ENCODE measurements at regions not wholly inside any gene's neighbourhood (a gene's known extent, or its start where the extent isn't known, plus 50 kb on each side); places are given as distances from the start of the nearest gene placed in this dataset.

DNA sequence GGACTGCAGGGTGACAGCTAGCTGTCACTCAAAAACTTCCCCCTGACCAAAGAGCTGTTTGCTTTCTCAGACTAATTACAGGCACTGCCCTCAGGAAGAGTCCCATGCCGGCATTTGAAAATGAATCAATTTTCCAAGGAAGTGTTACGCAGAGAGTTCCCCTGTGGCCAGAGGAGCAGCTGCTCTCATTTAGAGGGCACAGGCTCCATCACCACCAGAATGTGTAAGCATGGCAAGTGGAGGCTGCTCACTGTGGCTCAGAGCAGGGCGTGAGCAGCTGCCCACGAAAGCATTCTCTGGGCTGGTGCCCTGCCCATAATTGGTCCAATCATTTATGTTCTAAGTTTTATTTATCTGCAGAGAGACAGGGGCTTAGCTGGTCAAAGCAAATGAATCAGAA is 202.2 kb downstream of the RAMP3 start:
- TF ChIP-seq, protein P1, sequence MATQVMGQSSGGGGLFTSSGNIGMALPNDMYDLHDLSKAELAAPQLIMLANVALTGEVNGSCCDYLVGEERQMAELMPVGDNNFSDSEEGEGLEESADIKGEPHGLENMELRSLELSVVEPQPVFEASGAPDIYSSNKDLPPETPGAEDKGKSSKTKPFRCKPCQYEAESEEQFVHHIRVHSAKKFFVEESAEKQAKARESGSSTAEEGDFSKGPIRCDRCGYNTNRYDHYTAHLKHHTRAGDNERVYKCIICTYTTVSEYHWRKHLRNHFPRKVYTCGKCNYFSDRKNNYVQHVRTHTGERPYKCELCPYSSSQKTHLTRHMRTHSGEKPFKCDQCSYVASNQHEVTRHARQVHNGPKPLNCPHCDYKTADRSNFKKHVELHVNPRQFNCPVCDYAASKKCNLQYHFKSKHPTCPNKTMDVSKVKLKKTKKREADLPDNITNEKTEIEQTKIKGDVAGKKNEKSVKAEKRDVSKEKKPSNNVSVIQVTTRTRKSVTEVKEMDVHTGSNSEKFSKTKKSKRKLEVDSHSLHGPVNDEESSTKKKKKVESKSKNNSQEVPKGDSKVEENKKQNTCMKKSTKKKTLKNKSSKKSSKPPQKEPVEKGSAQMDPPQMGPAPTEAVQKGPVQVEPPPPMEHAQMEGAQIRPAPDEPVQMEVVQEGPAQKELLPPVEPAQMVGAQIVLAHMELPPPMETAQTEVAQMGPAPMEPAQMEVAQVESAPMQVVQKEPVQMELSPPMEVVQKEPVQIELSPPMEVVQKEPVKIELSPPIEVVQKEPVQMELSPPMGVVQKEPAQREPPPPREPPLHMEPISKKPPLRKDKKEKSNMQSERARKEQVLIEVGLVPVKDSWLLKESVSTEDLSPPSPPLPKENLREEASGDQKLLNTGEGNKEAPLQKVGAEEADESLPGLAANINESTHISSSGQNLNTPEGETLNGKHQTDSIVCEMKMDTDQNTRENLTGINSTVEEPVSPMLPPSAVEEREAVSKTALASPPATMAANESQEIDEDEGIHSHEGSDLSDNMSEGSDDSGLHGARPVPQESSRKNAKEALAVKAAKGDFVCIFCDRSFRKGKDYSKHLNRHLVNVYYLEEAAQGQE (IDR thresholded peaks at IDR 0.05; ENCODE audit: insufficient read depth in 1 of 2, low read depth in 2 of 2, low read length in 2 of 2) = no peak
- TF ChIP-seq TAF1 (IDR thresholded peaks at IDR 0.05; ENCODE audit: borderline replicate concordance, insufficient read depth, low read length) (no peak), FOXP2 (optimal IDR thresholded peaks at IDR 0.05; ENCODE audit: borderline replicate concordance, extremely low read depth, extremely low read length, insufficient read depth) (no peak)

DNA sequence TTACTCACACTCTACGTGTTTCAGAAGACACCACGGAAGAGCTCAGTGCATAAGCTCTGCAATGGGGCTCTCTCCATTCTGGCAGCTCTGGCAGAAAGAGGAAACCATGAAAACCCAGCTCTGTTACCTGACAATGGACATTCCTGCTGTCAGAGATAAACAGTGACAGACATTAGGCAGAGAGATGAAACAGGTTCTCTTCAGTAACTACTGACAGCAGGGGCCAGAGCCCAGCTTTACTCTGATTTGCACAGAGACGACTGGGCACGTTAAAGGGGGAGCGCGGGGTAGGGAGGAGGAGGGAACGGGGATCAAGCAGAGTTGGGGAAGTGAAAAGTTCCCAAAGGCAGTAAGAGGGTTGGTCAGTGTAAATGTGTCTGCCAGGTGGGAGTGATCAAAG is 206.1 kb downstream of the RAMP3 start:
- TF ChIP-seq, protein P1 (IDR thresholded peaks at IDR 0.05; ENCODE audit: insufficient read depth in 1 of 2, low read depth in 2 of 2, low read length in 2 of 2) = no peak
- TF ChIP-seq SIN3A (IDR thresholded peaks at IDR 0.05; ENCODE audit: borderline replicate concordance, insufficient read depth, low read length) (no peak), TAF1 (IDR thresholded peaks at IDR 0.05; ENCODE audit: borderline replicate concordance, insufficient read depth, low read length) (no peak), POLR2AphosphoS5 (IDR thresholded peaks at IDR 0.05; ENCODE audit: low read depth, low read length) (no peak), FOXP2 (optimal IDR thresholded peaks at IDR 0.05; ENCODE audit: borderline replicate concordance, extremely low read depth, extremely low read length, insufficient read depth) (no peak)

DNA sequence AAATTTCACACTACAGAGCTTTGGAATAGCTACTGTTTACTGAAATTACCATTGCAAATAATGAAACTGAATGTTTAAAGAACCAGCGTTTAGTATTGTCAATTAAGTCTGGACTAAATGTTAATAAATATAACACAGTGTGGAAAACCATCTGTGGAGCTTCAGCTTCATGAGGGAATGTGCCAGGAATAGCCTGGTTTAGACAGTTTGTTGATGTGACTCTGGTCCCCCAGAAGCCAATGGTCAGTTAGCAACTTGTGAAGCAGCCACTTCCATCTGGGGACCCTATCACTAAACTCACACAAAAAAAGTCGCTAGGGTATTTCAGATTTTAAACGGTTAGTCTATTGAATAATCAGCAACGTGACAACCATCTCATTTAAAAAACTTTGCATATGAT is 207.8 kb downstream of the RAMP3 start:
- TF ChIP-seq FOXP2 (optimal IDR thresholded peaks at IDR 0.05; ENCODE audit: borderline replicate concordance, extremely low read depth, extremely low read length, insufficient read depth) (no peak), POLR2AphosphoS5 (IDR thresholded peaks at IDR 0.05; ENCODE audit: low read depth, low read length) (no peak), TAF1 (IDR thresholded peaks at IDR 0.05; ENCODE audit: borderline replicate concordance, insufficient read depth, low read length) (no peak), SIN3A (IDR thresholded peaks at IDR 0.05; ENCODE audit: borderline replicate concordance, insufficient read depth, low read length) (no peak)
- TF ChIP-seq, protein P1 (IDR thresholded peaks at IDR 0.05; ENCODE audit: insufficient read depth in 1 of 2, low read depth in 2 of 2, low read length in 2 of 2) = no peak

DNA sequence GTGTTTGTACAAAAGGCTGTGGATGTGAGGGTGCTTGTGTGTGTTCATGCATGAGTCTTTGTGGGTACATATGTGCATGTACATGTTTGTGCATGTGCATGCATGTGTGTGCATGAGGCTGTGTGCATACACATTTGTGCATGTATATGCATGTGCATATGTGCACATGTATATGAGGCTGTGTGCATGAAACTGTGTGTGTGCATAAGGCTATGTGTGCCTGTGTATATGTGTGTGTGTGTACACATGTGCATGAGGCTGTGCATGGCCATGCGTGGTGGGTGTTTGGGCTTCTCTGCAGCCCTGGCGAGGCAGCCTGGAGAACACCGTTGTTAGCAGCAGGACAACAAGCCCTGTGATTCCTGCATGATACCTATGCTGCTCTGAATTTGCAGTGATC is 207.7 kb upstream of the ADCY1 start:
- TF ChIP-seq, protein P1 (IDR thresholded peaks at IDR 0.05; ENCODE audit: insufficient read depth in 1 of 2, low read depth in 2 of 2, low read length in 2 of 2) = no peak
- TF ChIP-seq TAF1 (IDR thresholded peaks at IDR 0.05; ENCODE audit: borderline replicate concordance, insufficient read depth, low read length) (no peak), SIN3A (IDR thresholded peaks at IDR 0.05; ENCODE audit: borderline replicate concordance, insufficient read depth, low read length) (no peak), FOXP2 (optimal IDR thresholded peaks at IDR 0.05; ENCODE audit: borderline replicate concordance, extremely low read depth, extremely low read length, insufficient read depth) (no peak), POLR2AphosphoS5 (IDR thresholded peaks at IDR 0.05; ENCODE audit: low read depth, low read length) (no peak)

DNA sequence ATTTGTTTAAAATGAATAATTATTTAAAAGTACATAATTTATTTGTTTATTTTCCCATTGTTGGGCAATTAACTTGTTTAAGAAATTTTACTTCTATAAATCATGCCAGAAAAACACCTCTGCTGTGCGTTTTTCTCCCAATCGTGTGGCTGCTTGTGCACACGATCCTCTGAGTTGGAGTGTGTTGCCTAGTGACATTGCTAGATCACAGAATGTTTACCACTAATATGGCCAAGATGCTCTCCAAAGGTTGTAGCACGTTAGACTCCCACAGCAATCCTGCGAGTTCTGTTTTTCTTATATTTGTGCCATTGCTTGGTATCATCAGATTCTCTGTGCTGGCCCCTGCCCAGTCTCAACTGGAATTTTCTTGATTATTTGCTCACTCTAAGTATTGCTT is 207.1 kb upstream of the ADCY1 start:
- TF ChIP-seq TAF1 (IDR thresholded peaks at IDR 0.05; ENCODE audit: borderline replicate concordance, insufficient read depth, low read length) (no peak), SIN3A (IDR thresholded peaks at IDR 0.05; ENCODE audit: borderline replicate concordance, insufficient read depth, low read length) (no peak), FOXP2 (optimal IDR thresholded peaks at IDR 0.05; ENCODE audit: borderline replicate concordance, extremely low read depth, extremely low read length, insufficient read depth) (no peak), POLR2AphosphoS5 (IDR thresholded peaks at IDR 0.05; ENCODE audit: low read depth, low read length) (no peak)
- TF ChIP-seq, protein P1 (IDR thresholded peaks at IDR 0.05; ENCODE audit: insufficient read depth in 1 of 2, low read depth in 2 of 2, low read length in 2 of 2) = no peak
